Bronchial epithelial cell (primary cell): ENCODE measurements at regions not wholly inside any gene's neighbourhood (a gene's known extent, or its start where the extent isn't known, plus 50 kb on each side); places are given as distances from the start of the nearest gene placed in this dataset.

Source experiments
- DNase-seq: peaks from one replicate; pipeline ENCODE4 v3.0.0-alpha.2; 2010; ENCODE audit warnings: low read depth
- FAIRE-seq: peaks from 2 replicates; lab custom pipeline; 2011; peaks lifted over from hg19 to GRCh38; lab: Jason Lieb, UNC
- H3K27me3 ChIP-seq: 2 replicates; pipeline ENCODE4 v1.5.1; 2011; ENCODE audit warnings: low read length; ENCODE audit not compliant: control insufficient read depth, insufficient read depth
- H3K36me3 ChIP-seq: 2 replicates; pipeline ENCODE4 v1.5.1; 2011; ENCODE audit warnings: low read length; ENCODE audit not compliant: control insufficient read depth, insufficient read depth
- H3K4me3 ChIP-seq: 2 replicates; pipeline ENCODE4 v1.5.1; 2011; ENCODE audit warnings: mild to moderate bottlenecking, low read depth, low read length, control low read depth
- TF ChIP-seq, protein P1 (sequence below): IDR thresholded peaks from 2 replicates; pipeline ENCODE4 v1.5.1; 2011; ENCODE audit warnings: mild to moderate bottlenecking, moderate library complexity, low read length, control low read depth, inconsistent platforms; ENCODE audit not compliant: insufficient read depth, severe bottlenecking

DNA sequence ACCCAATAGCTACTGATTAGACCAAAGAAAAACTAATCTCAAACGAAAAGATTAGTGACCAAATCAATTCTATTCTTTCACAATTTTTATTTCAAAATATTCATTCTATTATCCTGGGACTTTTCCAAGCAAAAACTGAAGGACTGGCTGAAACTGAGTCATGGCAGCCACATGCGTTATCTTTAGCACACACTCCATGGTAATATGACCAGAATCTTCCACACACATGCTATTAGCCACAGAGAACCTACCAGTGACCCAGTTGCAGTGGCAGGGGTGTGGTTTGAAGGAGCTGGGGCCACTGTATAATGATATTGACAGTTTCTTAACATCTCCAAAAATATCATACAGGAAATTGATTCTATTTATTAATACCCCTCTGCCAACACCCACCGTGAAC lies 154.8 kb upstream of the ABI3BP start:
- Histone ChIP-seq H3K36me3 (no peaks in the 10 kb centered on the region), H3K27me3 (no peaks in the 10 kb centered on the region), H3K4me3 (no peak overlapping the region)
- FAIRE-seq (no peak), DNase-seq (no peak)
- TF ChIP-seq, protein P1, sequence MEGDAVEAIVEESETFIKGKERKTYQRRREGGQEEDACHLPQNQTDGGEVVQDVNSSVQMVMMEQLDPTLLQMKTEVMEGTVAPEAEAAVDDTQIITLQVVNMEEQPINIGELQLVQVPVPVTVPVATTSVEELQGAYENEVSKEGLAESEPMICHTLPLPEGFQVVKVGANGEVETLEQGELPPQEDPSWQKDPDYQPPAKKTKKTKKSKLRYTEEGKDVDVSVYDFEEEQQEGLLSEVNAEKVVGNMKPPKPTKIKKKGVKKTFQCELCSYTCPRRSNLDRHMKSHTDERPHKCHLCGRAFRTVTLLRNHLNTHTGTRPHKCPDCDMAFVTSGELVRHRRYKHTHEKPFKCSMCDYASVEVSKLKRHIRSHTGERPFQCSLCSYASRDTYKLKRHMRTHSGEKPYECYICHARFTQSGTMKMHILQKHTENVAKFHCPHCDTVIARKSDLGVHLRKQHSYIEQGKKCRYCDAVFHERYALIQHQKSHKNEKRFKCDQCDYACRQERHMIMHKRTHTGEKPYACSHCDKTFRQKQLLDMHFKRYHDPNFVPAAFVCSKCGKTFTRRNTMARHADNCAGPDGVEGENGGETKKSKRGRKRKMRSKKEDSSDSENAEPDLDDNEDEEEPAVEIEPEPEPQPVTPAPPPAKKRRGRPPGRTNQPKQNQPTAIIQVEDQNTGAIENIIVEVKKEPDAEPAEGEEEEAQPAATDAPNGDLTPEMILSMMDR, result no peak

GRCh38 chr3:101146946-101147345 lies 153.7 kb upstream of the ABI3BP start:
- H3K36me3 ChIP-seq, result no peaks in the 10 kb centered on the region
- TF ChIP-seq, protein P1, result no peak
- no peak for FAIRE-seq
- no peak for DNase-seq
- no peaks in the 10 kb centered on the region for H3K27me3 ChIP-seq
- H3K4me3 ChIP-seq, result no peak overlapping the region

DNA sequence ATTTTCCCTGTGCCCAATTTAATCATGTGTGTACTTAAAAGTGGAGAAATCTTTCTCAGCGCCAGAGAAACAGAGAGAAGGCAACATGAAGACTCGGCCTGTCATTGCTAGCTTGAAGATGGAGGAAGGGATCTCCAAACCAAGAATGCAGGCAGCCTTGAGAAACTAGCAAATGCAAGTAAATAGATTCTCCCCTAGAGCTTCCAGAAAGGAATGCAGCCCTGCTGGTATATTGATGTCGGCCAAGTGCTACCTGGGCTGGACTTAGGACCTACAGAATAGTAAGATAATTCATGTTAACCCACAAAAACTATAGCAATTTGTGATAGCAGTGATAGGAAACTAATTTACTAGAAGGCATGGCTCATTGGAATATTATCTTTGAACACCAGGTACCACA lies 150.9 kb upstream of the ABI3BP start:
- FAIRE-seq (no peak), DNase-seq (no peak)
- Histone ChIP-seq H3K4me3 (no peak overlapping the region), H3K27me3 (no peaks in the 10 kb centered on the region), H3K36me3 (no peaks in the 10 kb centered on the region)
- TF ChIP-seq, protein P1, result no peak

GRCh38 chr3:101143012-101143411 lies 149.8 kb upstream of the ABI3BP start:
- Histone ChIP-seq H3K27me3 (no peaks in the 10 kb centered on the region), H3K4me3 (no peak overlapping the region), H3K36me3 (no peaks in the 10 kb centered on the region)
- no peak for DNase-seq
- no peak for FAIRE-seq
- TF ChIP-seq, protein P1, result no peak

GRCh38 chr3:101142160-101142559 lies 148.9 kb upstream of the ABI3BP start:
- FAIRE-seq, result no peak
- no peaks in the 10 kb centered on the region for H3K27me3 ChIP-seq
- no peak for DNase-seq
- TF ChIP-seq, protein P1, result no peak
- H3K36me3 ChIP-seq, result no peaks in the 10 kb centered on the region
- no peak overlapping the region for H3K4me3 ChIP-seq

- TF ChIP-seq, protein P1, result no peak
- H3K4me3 ChIP-seq, result no peak overlapping the region
- no peak for FAIRE-seq
- DNase-seq, result no peak
- no peaks in the 10 kb centered on the region for H3K27me3 ChIP-seq
- no peaks in the 10 kb centered on the region for H3K36me3 ChIP-seq
These were observed 147.9 kb upstream of the ABI3BP start for GRCh38 chr3:101141135-101141534.
